ENCODE measurements at regions not wholly inside any gene's neighbourhood (a gene's known extent, or its start where the extent isn't known, plus 50 kb on each side); places are given as distances from the start of the nearest gene placed in this dataset.

DNA sequence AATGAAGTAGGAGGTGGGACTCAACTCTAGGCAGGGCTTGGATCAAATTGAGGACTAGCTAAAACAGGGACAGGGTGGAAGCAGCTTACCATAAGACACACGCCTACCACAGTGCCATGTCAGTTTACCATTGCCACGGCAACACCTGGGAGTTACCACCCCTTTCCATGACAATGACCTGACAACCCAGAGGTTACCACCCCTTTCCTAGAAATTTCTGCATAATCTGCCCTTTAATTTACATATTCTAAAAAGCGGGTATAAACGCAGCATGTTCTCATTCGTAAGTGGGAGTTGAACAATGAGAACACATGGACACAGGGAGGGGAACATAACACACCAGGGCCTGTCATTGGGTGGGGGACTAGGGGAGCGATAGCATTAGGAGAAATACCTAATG lies 72.7 kb downstream of the GCC1 start:
- Histone ChIP-seq H3K4me1 (no peaks in the 10 kb centered on the region), H3K27ac (no peak overlapping the region), H3K9ac (no peak overlapping the region), H3K79me2 (ENCODE audit: low read depth) (no peaks in the 10 kb centered on the region), H3K4me3 (no peak overlapping the region), H3K36me3 (no peaks in the 10 kb centered on the region), H3K4me2 (no peak overlapping the region), H3F3A (ENCODE audit: low read depth) (no peaks in the 10 kb centered on the region), H3K9me3 (ENCODE audit: low read depth) (no peaks in the 10 kb centered on the region), H3K27me3 (peaks cover 63% of the 10 kb centered on the region), H2AFZ (replicated peaks) (no peak overlapping the region), H4K20me1 (ENCODE audit: low read depth) (no peaks in the 10 kb centered on the region)
- Mint-ChIP-seq H3K4me1 (no peaks in the 10 kb centered on the region), H3K27me3 (ENCODE audit: insufficient read depth, low read depth) (no peaks in the 10 kb centered on the region), H3K36me3 (no peaks in the 10 kb centered on the region), H3K27ac (no peak overlapping the region), H3K4me3 (no peak overlapping the region), H3K9me3 (no peaks in the 10 kb centered on the region)
- DNase-seq (ENCODE audit: low spot score), result no peak
- TF ChIP-seq EZH2 (IDR thresholded peaks at IDR 0.05) (no peak), EZH2phosphoT487 (IDR thresholded peaks at IDR 0.05) (no peak)
- TF ChIP-seq, protein P1, sequence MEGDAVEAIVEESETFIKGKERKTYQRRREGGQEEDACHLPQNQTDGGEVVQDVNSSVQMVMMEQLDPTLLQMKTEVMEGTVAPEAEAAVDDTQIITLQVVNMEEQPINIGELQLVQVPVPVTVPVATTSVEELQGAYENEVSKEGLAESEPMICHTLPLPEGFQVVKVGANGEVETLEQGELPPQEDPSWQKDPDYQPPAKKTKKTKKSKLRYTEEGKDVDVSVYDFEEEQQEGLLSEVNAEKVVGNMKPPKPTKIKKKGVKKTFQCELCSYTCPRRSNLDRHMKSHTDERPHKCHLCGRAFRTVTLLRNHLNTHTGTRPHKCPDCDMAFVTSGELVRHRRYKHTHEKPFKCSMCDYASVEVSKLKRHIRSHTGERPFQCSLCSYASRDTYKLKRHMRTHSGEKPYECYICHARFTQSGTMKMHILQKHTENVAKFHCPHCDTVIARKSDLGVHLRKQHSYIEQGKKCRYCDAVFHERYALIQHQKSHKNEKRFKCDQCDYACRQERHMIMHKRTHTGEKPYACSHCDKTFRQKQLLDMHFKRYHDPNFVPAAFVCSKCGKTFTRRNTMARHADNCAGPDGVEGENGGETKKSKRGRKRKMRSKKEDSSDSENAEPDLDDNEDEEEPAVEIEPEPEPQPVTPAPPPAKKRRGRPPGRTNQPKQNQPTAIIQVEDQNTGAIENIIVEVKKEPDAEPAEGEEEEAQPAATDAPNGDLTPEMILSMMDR (IDR thresholded peaks at IDR 0.05), result no peak

DNA sequence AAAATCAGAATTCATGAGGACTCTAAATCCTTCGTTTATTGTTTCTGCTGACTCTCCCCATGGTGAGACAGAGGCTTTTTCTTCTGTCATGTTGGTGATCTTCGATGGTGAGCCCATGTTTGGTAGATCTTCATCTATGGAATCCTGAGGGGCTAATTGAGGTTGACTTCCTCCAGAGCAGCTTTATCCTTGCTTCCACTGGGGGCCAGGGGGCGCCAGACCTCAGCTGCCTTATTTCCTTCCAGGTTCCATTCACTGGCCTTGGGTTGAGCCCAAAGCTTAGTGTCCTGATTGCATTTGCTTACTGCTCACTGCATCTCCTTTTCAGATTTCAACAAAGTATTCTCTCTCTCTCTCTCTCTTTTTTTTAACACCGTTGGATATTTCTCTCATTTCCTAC lies 80.7 kb downstream of the GCC1 start:
- H3K36me3 ChIP-seq, result no peaks in the 10 kb centered on the region
- TF ChIP-seq EZH2 (IDR thresholded peaks at IDR 0.05) (no peak), EZH2phosphoT487 (IDR thresholded peaks at IDR 0.05) (no peak)
- TF ChIP-seq, protein P1 (IDR thresholded peaks at IDR 0.05), result peak; percentile 66
- H3K27ac ChIP-seq, result no peak overlapping the region
- no peak overlapping the region for H2AFZ ChIP-seq (replicated peaks)
- H3K27ac Mint-ChIP-seq, result no peak overlapping the region
- H3K27me3 ChIP-seq, result peaks cover 19% of the 10 kb centered on the region
- no peaks in the 10 kb centered on the region for H3K9me3 Mint-ChIP-seq
- peak; percentile 57 for DNase-seq (ENCODE audit: low spot score)
- no peak overlapping the region for H3K9ac ChIP-seq
- H3K4me1 ChIP-seq, result no peaks in the 10 kb centered on the region
- no peaks in the 10 kb centered on the region for H3F3A ChIP-seq (ENCODE audit: low read depth)
- H4K20me1 ChIP-seq (ENCODE audit: low read depth), result no peaks in the 10 kb centered on the region
- no peaks in the 10 kb centered on the region for H3K27me3 Mint-ChIP-seq (ENCODE audit: insufficient read depth, low read depth)
- no peaks in the 10 kb centered on the region for H3K36me3 Mint-ChIP-seq
- H3K4me1 Mint-ChIP-seq, result no peaks in the 10 kb centered on the region
- H3K4me3 Mint-ChIP-seq, result no peak overlapping the region
- H3K4me3 ChIP-seq, result no peak overlapping the region
- no peaks in the 10 kb centered on the region for H3K9me3 ChIP-seq (ENCODE audit: low read depth)
- H3K79me2 ChIP-seq (ENCODE audit: low read depth), result no peaks in the 10 kb centered on the region
- no peak overlapping the region for H3K4me2 ChIP-seq

DNA sequence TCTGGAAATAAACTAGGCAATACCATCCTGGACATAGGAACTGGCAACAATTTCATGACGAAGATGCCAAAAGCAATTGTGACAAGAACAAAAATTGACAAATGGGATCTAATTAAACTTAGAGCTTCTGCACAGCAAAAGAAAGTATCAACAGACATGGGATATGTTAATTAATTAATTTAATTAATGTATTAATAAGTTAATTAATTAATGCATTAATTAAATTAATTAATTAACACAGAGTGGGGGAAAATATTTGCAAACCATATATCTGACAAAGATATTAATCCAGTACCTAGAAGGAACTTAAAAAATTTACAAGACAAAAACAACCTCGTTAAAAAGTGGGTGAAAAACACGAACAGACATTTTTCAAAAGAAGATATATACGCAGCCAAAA lies 83.6 kb downstream of the GCC1 start:
- H2AFZ ChIP-seq (replicated peaks), result no peak overlapping the region
- H3K79me2 ChIP-seq (ENCODE audit: low read depth), result no peaks in the 10 kb centered on the region
- Mint-ChIP-seq H3K4me3 (no peak overlapping the region), H3K27ac (no peak overlapping the region), H3K36me3 (no peaks in the 10 kb centered on the region), H3K9me3 (no peaks in the 10 kb centered on the region), H3K4me1 (no peaks in the 10 kb centered on the region), H3K27me3 (ENCODE audit: insufficient read depth, low read depth) (no peaks in the 10 kb centered on the region)
- no peaks in the 10 kb centered on the region for H3F3A ChIP-seq (ENCODE audit: low read depth)
- H3K4me1 ChIP-seq, result no peaks in the 10 kb centered on the region
- TF ChIP-seq, protein P1 (IDR thresholded peaks at IDR 0.05), result no peak
- no peaks in the 10 kb centered on the region for H4K20me1 ChIP-seq (ENCODE audit: low read depth)
- no peak for DNase-seq (ENCODE audit: low spot score)
- H3K9me3 ChIP-seq (ENCODE audit: low read depth), result no peaks in the 10 kb centered on the region
- no peak overlapping the region for H3K4me3 ChIP-seq
- no peaks in the 10 kb centered on the region for H3K36me3 ChIP-seq
- H3K9ac ChIP-seq, result no peak overlapping the region
- no peak overlapping the region for H3K4me2 ChIP-seq
- no peak overlapping the region for H3K27ac ChIP-seq
- peaks cover 35% of the 10 kb centered on the region for H3K27me3 ChIP-seq

DNA sequence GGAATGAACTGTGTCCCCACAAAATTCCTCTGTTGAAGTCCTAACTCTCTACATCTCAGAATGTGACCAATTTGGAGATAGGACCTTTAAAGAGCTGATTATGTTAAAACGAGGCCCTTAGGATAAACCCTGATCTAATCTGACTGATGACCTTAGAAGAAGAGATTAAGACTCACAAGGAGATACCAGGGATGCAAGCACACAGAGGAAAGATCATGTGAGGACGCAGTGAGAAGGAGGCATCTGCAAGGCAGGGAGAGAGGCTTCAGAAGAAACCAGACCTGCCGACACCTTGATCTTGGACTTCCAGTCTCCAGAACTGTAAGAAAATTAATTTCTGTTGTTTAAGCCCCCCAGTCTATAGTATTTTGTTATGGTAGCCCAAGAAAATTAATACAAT lies 94.9 kb upstream of the ZNF800 start:
- Histone ChIP-seq H2AFZ (replicated peaks) (no peak overlapping the region), H3K4me1 (no peaks in the 10 kb centered on the region), H3F3A (ENCODE audit: low read depth) (no peaks in the 10 kb centered on the region), H3K79me2 (ENCODE audit: low read depth) (no peaks in the 10 kb centered on the region), H3K4me3 (no peak overlapping the region), H3K27ac (no peak overlapping the region), H3K9ac (no peak overlapping the region), H3K4me2 (no peak overlapping the region), H3K9me3 (ENCODE audit: low read depth) (no peaks in the 10 kb centered on the region), H3K27me3 (peaks cover 12% of the 10 kb centered on the region), H4K20me1 (ENCODE audit: low read depth) (no peaks in the 10 kb centered on the region), H3K36me3 (no peaks in the 10 kb centered on the region)
- H3K4me1 Mint-ChIP-seq, result no peaks in the 10 kb centered on the region
- H3K27ac Mint-ChIP-seq, result no peak overlapping the region
- H3K4me3 Mint-ChIP-seq, result no peak overlapping the region
- no peak for DNase-seq (ENCODE audit: low spot score)
- no peak for TF ChIP-seq EZH2 (IDR thresholded peaks at IDR 0.05)
- TF ChIP-seq EZH2phosphoT487 (IDR thresholded peaks at IDR 0.05), result no peak
- TF ChIP-seq, protein P1 (IDR thresholded peaks at IDR 0.05), result no peak
- no peaks in the 10 kb centered on the region for H3K36me3 Mint-ChIP-seq
- H3K27me3 Mint-ChIP-seq (ENCODE audit: insufficient read depth, low read depth), result peaks cover 2% of the 10 kb centered on the region
- no peaks in the 10 kb centered on the region for H3K9me3 Mint-ChIP-seq

Measured in neural progenitor cell (in vitro differentiated cells).